H9 (cell line): ENCODE measurements at regions not wholly inside any gene's neighbourhood (a gene's known extent, or its start where the extent isn't known, plus 50 kb on each side); places are given as distances from the start of the nearest gene placed in this dataset.

Experiments
- DNase-seq: peaks from one replicate; pipeline ENCODE4 v3.0.0-alpha.2; 2017
- H2AFZ ChIP-seq: one replicate; pipeline ENCODE4 v1.6.1; 2013; ENCODE audit warnings: mild to moderate bottlenecking, low read length, control low read depth, moderate library complexity
- H2AK5ac ChIP-seq: 2 replicates; pipeline ENCODE4 v1.6.1; 2013; ENCODE audit warnings: low read length, control low read depth, mixed read lengths; ENCODE audit not compliant: insufficient read length
- H2BK120ac ChIP-seq: one replicate; pipeline ENCODE4 v1.6.1; 2013; ENCODE audit warnings: low read depth, mild to moderate bottlenecking, low read length, control low read depth, inconsistent platforms; ENCODE audit not compliant: poor library complexity, severe bottlenecking
- H2BK12ac ChIP-seq: 2 replicates; pipeline ENCODE4 v1.6.1; 2013; ENCODE audit warnings: low read length, control low read depth, mixed read lengths, low read depth; ENCODE audit not compliant: insufficient read length
- H2BK15ac ChIP-seq: 2 replicates; pipeline ENCODE4 v1.6.1; 2013; ENCODE audit warnings: low read depth, low read length, control low read depth
- H2BK20ac ChIP-seq: one replicate; pipeline ENCODE4 v1.6.1; 2013; ENCODE audit warnings: low read depth, mild to moderate bottlenecking, low read length, control low read depth, inconsistent platforms; ENCODE audit not compliant: poor library complexity, severe bottlenecking
- H2BK5ac ChIP-seq: 2 replicates; pipeline ENCODE4 v1.6.1; 2013; ENCODE audit warnings: low read length, control low read depth, mixed read lengths; ENCODE audit not compliant: insufficient read length
- H3K14ac ChIP-seq: 2 replicates; pipeline ENCODE4 v1.6.1; 2013; ENCODE audit warnings: low read length, control low read depth; ENCODE audit not compliant: insufficient read depth
- H3K18ac ChIP-seq: 2 replicates; pipeline ENCODE4 v1.6.1; 2013; ENCODE audit warnings: low read depth, mild to moderate bottlenecking, mixed read lengths, low read length, control low read depth; ENCODE audit not compliant: insufficient read length
- H3K23ac ChIP-seq: 2 replicates; pipeline ENCODE4 v1.6.1; 2013; ENCODE audit warnings: low read length, control low read depth, mixed read lengths, low read depth; ENCODE audit not compliant: insufficient read length
- H3K23me2 ChIP-seq: 2 replicates; pipeline ENCODE4 v1.6.1; 2013; ENCODE audit warnings: low read depth, mild to moderate bottlenecking, mixed read lengths, low read length, control low read depth; ENCODE audit not compliant: insufficient read length, poor library complexity, severe bottlenecking
- H3K27ac ChIP-seq: 2 replicates; pipeline ENCODE4 v1.5.1; 2013; ENCODE audit warnings: low read length, control low read depth, mixed read lengths, low read depth; ENCODE audit not compliant: insufficient read length
- H3K27me3 ChIP-seq: 2 replicates; pipeline ENCODE4 v1.6.1; 2013; ENCODE audit warnings: low read length, control low read depth, inconsistent platforms; ENCODE audit not compliant: insufficient read depth
- H3K4ac ChIP-seq: 2 replicates; pipeline ENCODE4 v1.6.1; 2013; ENCODE audit warnings: low read depth, mild to moderate bottlenecking, control low read depth, inconsistent platforms, low read length, moderate library complexity
- H3K4me1 ChIP-seq: 2 replicates; pipeline ENCODE4 v1.6.1; 2013; ENCODE audit warnings: low read length, control low read depth, inconsistent platforms; ENCODE audit not compliant: insufficient read depth
- H3K4me2 ChIP-seq: 2 replicates; pipeline ENCODE4 v1.6.1; 2013; ENCODE audit warnings: low read length, control low read depth, mixed read lengths; ENCODE audit not compliant: insufficient read length, insufficient read depth
- H3K56ac ChIP-seq: 2 replicates; pipeline ENCODE4 v1.6.1; 2013; ENCODE audit warnings: low read depth, mild to moderate bottlenecking, mixed read lengths, low read length, control low read depth; ENCODE audit not compliant: insufficient read length
- H3K79me1 ChIP-seq: 2 replicates; pipeline ENCODE4 v1.6.1; 2013; ENCODE audit warnings: low read depth, mild to moderate bottlenecking, moderate library complexity, low read length, control low read depth, inconsistent platforms; ENCODE audit not compliant: insufficient read depth, poor library complexity, severe bottlenecking
- H3K79me2 ChIP-seq: 2 replicates; pipeline ENCODE4 v1.6.1; 2013; ENCODE audit warnings: low read length, control low read depth, inconsistent platforms; ENCODE audit not compliant: insufficient read depth
- H3K9ac ChIP-seq: 2 replicates; pipeline ENCODE4 v1.6.1; 2013; ENCODE audit warnings: low read length, control low read depth, mixed read lengths; ENCODE audit not compliant: insufficient read length; ENCODE audit errors: extremely low read depth
- H3K9me3 ChIP-seq: one replicate; pipeline ENCODE4 v1.6.1; 2013; ENCODE audit warnings: low read depth, low read length, inconsistent platforms; ENCODE audit not compliant: control insufficient read depth
- H3T11ph ChIP-seq: one replicate; pipeline ENCODE4 v1.6.1; 2013; ENCODE audit warnings: mild to moderate bottlenecking, low read length, control low read depth, inconsistent platforms
- H4K20me1 ChIP-seq: one replicate; pipeline ENCODE4 v1.6.1; 2013; ENCODE audit not compliant: control insufficient read depth, insufficient read length, insufficient read depth
- H4K5ac ChIP-seq: 2 replicates; pipeline ENCODE4 v1.6.1; 2013; ENCODE audit warnings: low read depth, mild to moderate bottlenecking, mixed read lengths, low read length, control low read depth; ENCODE audit not compliant: insufficient read length
- H4K8ac ChIP-seq: replicated peaks from 2 replicates; pipeline ENCODE4 v1.6.1; 2013; ENCODE audit warnings: low read length, control low read depth, mixed read lengths, low read depth; ENCODE audit not compliant: insufficient read length
- H4K91ac ChIP-seq: 2 replicates; pipeline ENCODE4 v1.6.1; 2013; ENCODE audit warnings: low read depth, mild to moderate bottlenecking, moderate library complexity, mixed read lengths, low read length, control low read depth; ENCODE audit not compliant: insufficient read length
- H3K27ac Mint-ChIP-seq, 3 experiments: 2 replicates in 2 of 3; 3 replicates in 1 of 3; pipeline ENCODE4 v1.8.0; 2020 to 2021; ENCODE audit warnings: mixed read lengths in 3 of 3, mild to moderate bottlenecking in 1 of 3, moderate library complexity in 1 of 3
- H3K27me3 Mint-ChIP-seq: 2 replicates; pipeline ENCODE4 v1.8.0; 2021; ENCODE audit warnings: low read depth, mild to moderate bottlenecking, moderate library complexity, mixed read lengths
- H3K36me3 Mint-ChIP-seq, 3 experiments: 2 replicates in 2 of 3; 3 replicates in 1 of 3; pipeline ENCODE4 v1.8.0; 2020 to 2021; ENCODE audit warnings: low read depth in 3 of 3, mixed read lengths in 3 of 3; ENCODE audit not compliant: insufficient read depth in 1 of 3
- H3K4me1 Mint-ChIP-seq, 2 experiments: 2 replicates each; pipeline ENCODE4 v1.8.0; 2020; ENCODE audit warnings: mixed read lengths in 2 of 2
- H3K4me3 Mint-ChIP-seq, 2 experiments: 2 replicates in 1 of 2; 3 replicates in 1 of 2; pipeline ENCODE4 v1.8.0; 2020 to 2021; ENCODE audit warnings: mild to moderate bottlenecking in 2 of 2, mixed read lengths in 2 of 2, moderate library complexity in 1 of 2
- H3K9me3 Mint-ChIP-seq, 2 experiments: 2 replicates in 1 of 2; 3 replicates in 1 of 2; pipeline ENCODE4 v1.8.0; 2020; ENCODE audit warnings: mild to moderate bottlenecking in 2 of 2, mixed read lengths in 2 of 2, moderate library complexity in 1 of 2
- CTCF ChIP-seq: fragments of 200-600 bp; sonication (generic); conservative IDR thresholded peaks from 3 replicates; pipeline ENCODE4 v1.8.0; 2021; ENCODE audit warnings: antibody characterized with exemption, mild to moderate bottlenecking
- WGBS: extraction: QIAGEN DNeasy Blood & Tissue Kit; methylation state at CpG from one replicate; pipeline ENCODE4 v1.1.7; 2013; ENCODE audit warnings: missing lambda C conversion rate, low lambda C conversion rate, mixed read lengths; ENCODE audit not compliant: insufficient read length; ENCODE audit errors: extremely low coverage; 5-methylcytosine and 5-hydroxymethylcytosine counted together

- H3K18ac ChIP-seq: no peak overlapping the region
- no peak for TF ChIP-seq CTCF
- no peaks in the 10 kb centered on the region for H3K79me1 ChIP-seq
- H3K27me3 Mint-ChIP-seq: no peaks in the 10 kb centered on the region
- no peak overlapping the region for H3K4me2 ChIP-seq
- no peaks in the 10 kb centered on the region for H3K9me3 ChIP-seq
- H3K14ac ChIP-seq: no peak overlapping the region
- no peak overlapping the region for H3K23ac ChIP-seq
- H2AK5ac ChIP-seq: no peak overlapping the region
- peaks cover 7 to 13% of the 10 kb centered on the region in 2 experiments for H3K4me1 Mint-ChIP-seq
- H2BK120ac ChIP-seq: no peak overlapping the region
- H3K27ac ChIP-seq: no peak overlapping the region
- no peaks in the 10 kb centered on the region for H4K20me1 ChIP-seq
- H2BK15ac ChIP-seq: no peak overlapping the region
- no peak overlapping the region for H3K56ac ChIP-seq
- H3K9ac ChIP-seq: no peak overlapping the region
- H3K4me3 Mint-ChIP-seq: no peak overlapping the region
- no CpG with 5 or more reads among the region's 1 CpG for WGBS
- H4K91ac ChIP-seq: no peak overlapping the region
- no peak overlapping the region for H2BK20ac ChIP-seq
- no peak overlapping the region for H3T11ph ChIP-seq
- H3K23me2 ChIP-seq: no peaks in the 10 kb centered on the region
- peaks cover 0 to 2% (median 0%) of the 10 kb centered on the region in 3 experiments; a peak in 1 of 7 replicates for H3K36me3 Mint-ChIP-seq
- H3K9me3 Mint-ChIP-seq: peaks cover 47 to 48% of the 10 kb centered on the region in 2 experiments
- no peak overlapping the region for H3K4ac ChIP-seq
- H2AFZ ChIP-seq: no peak overlapping the region
- H2BK5ac ChIP-seq: no peak overlapping the region
- no peaks in the 10 kb centered on the region for H3K79me2 ChIP-seq
- no peak overlapping the region for H4K5ac ChIP-seq
- H4K8ac ChIP-seq: no peak overlapping the region
- H2BK12ac ChIP-seq: no peak overlapping the region
- no peaks in the 10 kb centered on the region; the same call in 1 of the 2 replicates for H3K4me1 ChIP-seq
- no peak overlapping the region for H3K27ac Mint-ChIP-seq
- DNase-seq: no peak
- no peaks in the 10 kb centered on the region for H3K27me3 ChIP-seq
Measured at GRCh38 chrX:42127563-42127962, 204.2 kb upstream of the CASK start.
